Loucy (cell line): ENCODE measurements at regions not wholly inside any gene's neighbourhood (a gene's known extent, or its start where the extent isn't known, plus 50 kb on each side); places are given as distances from the start of the nearest gene placed in this dataset.
A peak's percentile ranks its signal among the peaks of the same experiment; 100 is the strongest.

ENCODE experiments used
- H2AFZ ChIP-seq: fragments of 200-600 bp; sonication (generic); 2 replicates; pipeline ENCODE4 v1.6.0; 2016; ENCODE audit warnings: antibody characterized with exemption, mild to moderate bottlenecking, low read length, moderate library complexity
- H3F3A ChIP-seq: fragments of 200-600 bp; 2 replicates; pipeline ENCODE4 v1.6.0; 2016; ENCODE audit warnings: antibody characterized with exemption, low read depth, mild to moderate bottlenecking
- H3K27me3 ChIP-seq: fragments of 200-600 bp; sonication (generic); 2 replicates; pipeline ENCODE4 v1.6.1; 2014; ENCODE audit warnings: low read length, mild to moderate bottlenecking; ENCODE audit not compliant: insufficient read depth, poor library complexity, severe bottlenecking
- H3K36me3 ChIP-seq: fragments of 200-600 bp; sonication (generic); 2 replicates; pipeline ENCODE4 v1.6.1; 2016; ENCODE audit warnings: low read length; ENCODE audit not compliant: insufficient read depth
- H3K4me1 ChIP-seq: fragments of 200-600 bp; sonication (generic); 2 replicates; pipeline ENCODE4 v1.5.1; 2014; ENCODE audit warnings: low read length, mild to moderate bottlenecking; ENCODE audit not compliant: insufficient read depth, poor library complexity, severe bottlenecking
- H3K4me2 ChIP-seq: fragments of 200-600 bp; sonication (generic); 2 replicates; pipeline ENCODE4 v1.6.0; 2014; ENCODE audit warnings: antibody characterized with exemption, low read length, low read depth, mild to moderate bottlenecking; ENCODE audit not compliant: poor library complexity, severe bottlenecking
- H3K4me3 ChIP-seq: fragments of 200-600 bp; sonication (generic); 2 replicates; pipeline ENCODE4 v1.5.1; 2014; ENCODE audit warnings: low read length, mild to moderate bottlenecking, mixed read lengths; ENCODE audit not compliant: poor library complexity, severe bottlenecking
- H3K79me2 ChIP-seq: fragments of 200-600 bp; sonication (generic); 2 replicates; pipeline ENCODE4 v1.6.1; 2014; ENCODE audit warnings: low read length; ENCODE audit not compliant: insufficient read depth
- H3K9ac ChIP-seq: fragments of 200-600 bp; sonication (generic); 2 replicates; pipeline ENCODE4 v1.6.0; 2014; ENCODE audit warnings: mild to moderate bottlenecking, low read depth, low read length, moderate library complexity; ENCODE audit not compliant: poor library complexity, severe bottlenecking
- H3K9me2 ChIP-seq: fragments of 200-600 bp; sonication (generic); replicated peaks from 2 replicates; pipeline ENCODE4 v1.6.1; 2016; ENCODE audit warnings: low read depth, low read length, mixed read lengths
- H3K9me3 ChIP-seq: fragments of 200-600 bp; sonication (generic); 2 replicates; pipeline ENCODE4 v1.6.1; 2014; ENCODE audit warnings: mild to moderate bottlenecking, antibody characterized with exemption, low read length, low read depth; ENCODE audit not compliant: insufficient read depth
- H4K20me1 ChIP-seq: fragments of 200-600 bp; sonication (generic); 2 replicates; pipeline ENCODE4 v1.6.0; 2014; ENCODE audit warnings: antibody characterized with exemption, low read length, mild to moderate bottlenecking; ENCODE audit not compliant: insufficient read depth, poor library complexity, severe bottlenecking
- EZH2phosphoT487 ChIP-seq: fragments of 200-600 bp; IDR thresholded peaks from 2 replicates; pipeline ENCODE4 v1.6.1; 2018; ENCODE audit warnings: antibody characterized with exemption, mild to moderate bottlenecking, moderate library complexity, borderline replicate concordance
- TF ChIP-seq, protein P1 (sequence below): fragments of 200-600 bp; sonication (generic); conservative IDR thresholded peaks from 2 replicates; pipeline ENCODE4 v1.5.1; 2014; ENCODE audit warnings: mild to moderate bottlenecking, antibody characterized with exemption, low read length

GRCh38 chr1:57966340-57966739 is 542.5 kb upstream of the DAB1 start:
- no peak for TF ChIP-seq EZH2phosphoT487
- TF ChIP-seq, protein P1, sequence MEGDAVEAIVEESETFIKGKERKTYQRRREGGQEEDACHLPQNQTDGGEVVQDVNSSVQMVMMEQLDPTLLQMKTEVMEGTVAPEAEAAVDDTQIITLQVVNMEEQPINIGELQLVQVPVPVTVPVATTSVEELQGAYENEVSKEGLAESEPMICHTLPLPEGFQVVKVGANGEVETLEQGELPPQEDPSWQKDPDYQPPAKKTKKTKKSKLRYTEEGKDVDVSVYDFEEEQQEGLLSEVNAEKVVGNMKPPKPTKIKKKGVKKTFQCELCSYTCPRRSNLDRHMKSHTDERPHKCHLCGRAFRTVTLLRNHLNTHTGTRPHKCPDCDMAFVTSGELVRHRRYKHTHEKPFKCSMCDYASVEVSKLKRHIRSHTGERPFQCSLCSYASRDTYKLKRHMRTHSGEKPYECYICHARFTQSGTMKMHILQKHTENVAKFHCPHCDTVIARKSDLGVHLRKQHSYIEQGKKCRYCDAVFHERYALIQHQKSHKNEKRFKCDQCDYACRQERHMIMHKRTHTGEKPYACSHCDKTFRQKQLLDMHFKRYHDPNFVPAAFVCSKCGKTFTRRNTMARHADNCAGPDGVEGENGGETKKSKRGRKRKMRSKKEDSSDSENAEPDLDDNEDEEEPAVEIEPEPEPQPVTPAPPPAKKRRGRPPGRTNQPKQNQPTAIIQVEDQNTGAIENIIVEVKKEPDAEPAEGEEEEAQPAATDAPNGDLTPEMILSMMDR, result peak; percentile 39
- Histone ChIP-seq H3K4me3 (no peak overlapping the region), H3K79me2 (no peaks in the 10 kb centered on the region)

GRCh38 chr1:57963581-57963980 is 539.7 kb upstream of the DAB1 start:
- Histone ChIP-seq H3K4me2 (no peak overlapping the region), H3K9ac (no peak overlapping the region), H3K4me3 (no peak overlapping the region), H3K27me3 (no peaks in the 10 kb centered on the region), H3K9me2 (no peaks in the 10 kb centered on the region), H3K4me1 (no peaks in the 10 kb centered on the region), H2AFZ (no peak overlapping the region), H3K9me3 (no peaks in the 10 kb centered on the region), H3K36me3 (no peaks in the 10 kb centered on the region), H4K20me1 (no peaks in the 10 kb centered on the region), H3K79me2 (no peaks in the 10 kb centered on the region), H3F3A (no peaks in the 10 kb centered on the region)
- no peak for TF ChIP-seq EZH2phosphoT487
- TF ChIP-seq, protein P1, result no peak

More at GRCh38 chr1:57966340-57966739, 542.5 kb upstream of the DAB1 start:
- Histone ChIP-seq H3K4me2 (no peak overlapping the region), H3F3A (no peaks in the 10 kb centered on the region), H3K9ac (no peak overlapping the region), H3K9me3 (no peaks in the 10 kb centered on the region), H4K20me1 (no peaks in the 10 kb centered on the region), H2AFZ (no peak overlapping the region), H3K4me1 (no peaks in the 10 kb centered on the region), H3K36me3 (no peaks in the 10 kb centered on the region), H3K27me3 (no peaks in the 10 kb centered on the region), H3K9me2 (no peaks in the 10 kb centered on the region)

DNA sequence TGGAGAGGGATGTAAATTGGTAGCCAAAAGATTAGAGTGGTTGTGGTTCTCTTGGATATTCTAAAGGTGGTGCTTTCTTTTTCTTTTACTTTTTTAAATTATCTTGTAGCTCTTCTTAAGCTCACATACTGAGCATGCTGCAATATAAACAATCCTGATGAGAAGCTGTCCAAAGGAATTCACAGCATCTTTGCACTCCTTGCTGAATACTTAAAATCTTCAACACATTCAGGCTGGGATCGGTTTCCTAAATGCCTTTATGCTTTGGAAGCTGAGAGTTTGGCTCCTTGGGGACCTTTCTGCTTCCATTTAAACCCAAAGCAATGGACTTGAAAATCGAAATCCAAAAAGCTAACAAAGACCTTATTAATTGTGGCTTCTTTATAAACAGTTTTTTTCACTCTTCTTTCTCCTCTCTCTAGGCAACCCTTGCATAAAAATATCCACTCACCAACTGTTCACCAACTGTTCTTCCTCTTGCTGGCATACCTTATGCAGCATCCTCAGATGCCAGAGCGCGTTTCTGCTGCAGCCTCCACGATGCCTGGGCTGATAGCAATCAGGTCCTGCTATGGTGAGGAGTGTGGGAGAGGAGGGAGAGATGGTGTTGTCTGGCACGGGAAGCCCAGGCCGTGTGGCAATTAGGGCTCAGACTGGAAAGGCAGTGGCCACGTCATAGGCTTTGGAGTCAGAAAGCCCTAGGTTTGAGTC is 535.8 kb upstream of the DAB1 start:
- H3K4me2 ChIP-seq, result no peak overlapping the region
- no peak for TF ChIP-seq EZH2phosphoT487
- TF ChIP-seq, protein P1, result no peak

More for the DNA sequence above, 535.8 kb upstream of the DAB1 start:
- Histone ChIP-seq H3K79me2 (no peaks in the 10 kb centered on the region), H3F3A (no peaks in the 10 kb centered on the region), H3K9me2 (no peaks in the 10 kb centered on the region), H3K36me3 (no peaks in the 10 kb centered on the region), H3K4me3 (no peak overlapping the region), H3K9me3 (no peaks in the 10 kb centered on the region), H3K4me1 (no peaks in the 10 kb centered on the region), H3K9ac (no peak overlapping the region), H4K20me1 (no peaks in the 10 kb centered on the region), H2AFZ (no peak overlapping the region), H3K27me3 (no peaks in the 10 kb centered on the region)
